GM12878 (cell line): ENCODE measurements at regions not wholly inside any gene's neighbourhood (a gene's known extent, or its start where the extent isn't known, plus 50 kb on each side); places are given as distances from the start of the nearest gene placed in this dataset.

ENCODE experiments used
- ATAC-seq: fragments of 200-7000 bp; cut with Tn5 transposase; 3 replicates; pipeline ENCODE4 v1.9.1; 2020; ENCODE audit warnings: mild to moderate bottlenecking, moderate library complexity
- BruUV-seq: library from RNA; stranded (reverse); fragments of 400-500 nt; replicated peaks from 2 replicates; lab custom pipeline; 2021; lab: Mats Ljungman, UMichigan
- CTCF ChIA-PET: fragments of 300-600 bp; sonication (Branson Sonifier 250); formaldehyde crosslinking; extraction: SDS; loops from one replicate; lab custom pipeline; 2021; ENCODE audit warnings: inconsistent platforms; lab: Yijun Ruan, JAX
- POLR2A ChIA-PET: fragments of 350-600 bp; formaldehyde crosslinking; extraction: SDS; loops from one replicate; lab custom pipeline; 2021; ENCODE audit warnings: inconsistent platforms; lab: Charles Lee
- RAD21 ChIA-PET: fragments of 300-600 bp; sonication (Branson Sonifier 250); formaldehyde crosslinking; loops from one replicate; lab custom pipeline; 2023; ENCODE audit warnings: antibody characterized with exemption; ENCODE audit not compliant: unreplicated experiment; lab: Charles Lee
- SMC1A ChIA-PET: fragments of 300-600 bp; sonication (Branson Sonifier 250); formaldehyde crosslinking; loops from one replicate; lab custom pipeline; 2023; ENCODE audit not compliant: unreplicated experiment, uncharacterized antibody; lab: Charles Lee
- DNase-seq: peaks from one replicate; pipeline ENCODE4 v3.0.0-alpha.2; 2011; ENCODE audit warnings: low read depth, low spot score
- FAIRE-seq: peaks from 3 replicates; lab custom pipeline; 2011; peaks lifted over from hg19 to GRCh38; lab: Jason Lieb, UNC
- H2AFZ ChIP-seq: 2 replicates; pipeline ENCODE4 v1.6.0; 2011; ENCODE audit warnings: low read depth, low read length, control low read depth; ENCODE audit not compliant: control insufficient read depth
- H3K27ac ChIP-seq: 2 replicates; pipeline ENCODE4 v1.5.1; 2011; ENCODE audit warnings: control low read depth; ENCODE audit not compliant: control insufficient read depth, insufficient read depth
- H3K27me3 ChIP-seq, 2 experiments: replicated peaks in 1 of 2; 2 replicates each; pipeline versions ENCODE4 v1.6.0 to v1.6.1; 2011; ENCODE audit warnings: low read length in 1 of 2; ENCODE audit not compliant: control insufficient read depth in 2 of 2, insufficient read depth in 2 of 2
- H3K36me3 ChIP-seq, 2 experiments: 2 replicates each; pipeline ENCODE4 v1.5.1; 2011; ENCODE audit warnings: low read length in 1 of 2; ENCODE audit not compliant: control insufficient read depth in 2 of 2, insufficient read depth in 2 of 2
- H3K4me1 ChIP-seq: 2 replicates; pipeline ENCODE4 v1.6.1; 2011; ENCODE audit warnings: mild to moderate bottlenecking, low read length, moderate library complexity, mixed read lengths; ENCODE audit not compliant: control insufficient read depth, insufficient read depth
- H3K4me2 ChIP-seq: 2 replicates; pipeline ENCODE4 v1.6.0; 2011; ENCODE audit warnings: control low read depth; ENCODE audit not compliant: control insufficient read depth, insufficient read depth
- H3K4me3 ChIP-seq: fragments of 200-600 bp; sonication (generic); 2 replicates; pipeline ENCODE4 v1.5.1; 2016
- H3K79me2 ChIP-seq: 2 replicates; pipeline ENCODE4 v1.6.0; 2011; ENCODE audit warnings: low read length; ENCODE audit not compliant: control insufficient read depth, insufficient read depth
- H3K9ac ChIP-seq: 2 replicates; pipeline ENCODE4 v1.8.0; 2011; ENCODE audit warnings: low read length, control low read depth, mixed read lengths; ENCODE audit not compliant: control insufficient read depth, insufficient read depth
- H3K9me3 ChIP-seq: replicated peaks from 3 replicates; pipeline ENCODE4 v1.5.1; 2011; ENCODE audit warnings: mild to moderate bottlenecking, low read length; ENCODE audit not compliant: control insufficient read depth, insufficient read depth
- H4K20me1 ChIP-seq: 2 replicates; pipeline ENCODE4 v1.6.0; 2011; ENCODE audit not compliant: control insufficient read depth, insufficient read depth
- ESRRA ChIP-seq: IDR thresholded peaks from 2 replicates; pipeline ENCODE4 v1.6.1; 2012; ENCODE audit warnings: mild to moderate bottlenecking, low read length, improper control_type of control experiment
- HCFC1 ChIP-seq: fragments of 150-350 bp; IDR thresholded peaks from 2 replicates; pipeline ENCODE4 v1.6.1; 2014; ENCODE audit warnings: low read length
- MEF2A ChIP-seq: IDR thresholded peaks from 2 replicates; pipeline ENCODE4 v1.6.1; 2011; ENCODE audit warnings: low read depth, mild to moderate bottlenecking, low read length, moderate library complexity; ENCODE audit not compliant: insufficient read depth
- MTA3 ChIP-seq: IDR thresholded peaks from 2 replicates; pipeline ENCODE4 v1.6.1; 2012; ENCODE audit warnings: low read length, inconsistent platforms, borderline replicate concordance
- SMC3 ChIP-seq: IDR thresholded peaks from 2 replicates; pipeline ENCODE4 v1.6.1; 2011; ENCODE audit warnings: low read length, improper control_type of control experiment, borderline replicate concordance
- SUPT20H ChIP-seq: IDR thresholded peaks from 2 replicates; pipeline ENCODE4 v1.6.1; 2011; ENCODE audit warnings: low read depth, mild to moderate bottlenecking, low read length, moderate library complexity, borderline replicate concordance; ENCODE audit not compliant: control insufficient read depth
- TCF7 ChIP-seq: IDR thresholded peaks from 2 replicates; pipeline ENCODE4 v1.6.1; 2014; ENCODE audit warnings: antibody characterized with exemption, borderline replicate concordance
- in situ Hi-C: fragments of 300-500 bp; cut with MboI; formaldehyde crosslinking; loops from 9 replicates; pipeline ENCODE4 v1.14.3; 2018; ENCODE audit warnings: mixed read lengths
- intact Hi-C: fragments of 100-400 bp; cut with micrococcal nuclease; formaldehyde crosslinking; loops from one replicate; pipeline ENCODE4 v1.14.2; 2022; ENCODE audit not compliant: unreplicated experiment
- TF ChIP-seq, protein P1 (sequence below): fragments of 450-650 bp; IDR thresholded peaks from 2 replicates; pipeline ENCODE4 v1.6.1; 2017; ENCODE audit warnings: low read depth, mild to moderate bottlenecking, moderate library complexity
- TF ChIP-seq, protein P2 (sequence below): IDR thresholded peaks from 2 replicates; pipeline ENCODE4 v1.6.1; 2011; ENCODE audit warnings: low read depth, low read length, improper control_type of control experiment, borderline replicate concordance

DNA sequence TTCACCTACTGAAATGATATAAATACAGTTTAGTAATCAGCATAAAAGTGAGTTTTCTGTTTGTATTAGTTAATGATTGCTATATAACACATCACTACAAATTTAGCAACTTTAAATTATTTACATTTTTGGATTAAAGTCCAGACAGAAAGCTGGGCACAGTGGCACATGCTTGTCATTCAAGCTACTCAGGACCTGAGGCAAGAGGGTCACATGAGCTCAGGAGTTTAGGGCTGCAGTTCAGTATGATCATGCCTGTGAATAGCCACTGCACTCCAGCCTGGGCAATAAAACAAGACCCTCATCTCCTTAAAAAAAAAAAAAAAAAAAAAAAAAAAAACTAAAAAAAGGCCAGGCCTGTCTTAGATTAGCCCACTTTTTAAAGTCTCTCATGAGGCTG lies 273.6 kb upstream of the CTNND2 start:
- ChIA-PET RAD21 (no interaction called here), CTCF (no interaction called here), POLR2A (no interaction called here), SMC1A (interaction anchor here (2.3 kb wide), 1 partner anchor 10 kb away, joined by 7 read pairs; no protein-coding TSS in a partner anchor)
- H3K9ac ChIP-seq: no peak overlapping the region
- H3K9me3 ChIP-seq: no peaks in the 10 kb centered on the region
- H2AFZ ChIP-seq: no peak overlapping the region
- BruUV-seq: no TSS peak
- no peak overlapping the region for H3K4me3 ChIP-seq
- DNase-seq (no peak), ATAC-seq (no peak), FAIRE-seq (no peak)
- intact Hi-C loops: no loop called here
- H3K27me3 ChIP-seq: no peaks in the 10 kb centered on the region
- H3K27ac ChIP-seq: no peak overlapping the region
- in situ Hi-C loops: no loop called here
- H3K36me3 ChIP-seq: no peaks in the 10 kb centered on the region
- H4K20me1 ChIP-seq: no peaks in the 10 kb centered on the region
- no peaks in the 10 kb centered on the region for H3K79me2 ChIP-seq
- TF ChIP-seq ESRRA (no peak), MEF2A (no peak), SMC3 (no peak), MTA3 (no peak), HCFC1 (no peak), TCF7 (no peak), SUPT20H (no peak)
- TF ChIP-seq, protein P1, sequence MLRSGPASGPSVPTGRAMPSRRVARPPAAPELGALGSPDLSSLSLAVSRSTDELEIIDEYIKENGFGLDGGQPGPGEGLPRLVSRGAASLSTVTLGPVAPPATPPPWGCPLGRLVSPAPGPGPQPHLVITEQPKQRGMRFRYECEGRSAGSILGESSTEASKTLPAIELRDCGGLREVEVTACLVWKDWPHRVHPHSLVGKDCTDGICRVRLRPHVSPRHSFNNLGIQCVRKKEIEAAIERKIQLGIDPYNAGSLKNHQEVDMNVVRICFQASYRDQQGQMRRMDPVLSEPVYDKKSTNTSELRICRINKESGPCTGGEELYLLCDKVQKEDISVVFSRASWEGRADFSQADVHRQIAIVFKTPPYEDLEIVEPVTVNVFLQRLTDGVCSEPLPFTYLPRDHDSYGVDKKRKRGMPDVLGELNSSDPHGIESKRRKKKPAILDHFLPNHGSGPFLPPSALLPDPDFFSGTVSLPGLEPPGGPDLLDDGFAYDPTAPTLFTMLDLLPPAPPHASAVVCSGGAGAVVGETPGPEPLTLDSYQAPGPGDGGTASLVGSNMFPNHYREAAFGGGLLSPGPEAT: no peak
- TF ChIP-seq, protein P2, sequence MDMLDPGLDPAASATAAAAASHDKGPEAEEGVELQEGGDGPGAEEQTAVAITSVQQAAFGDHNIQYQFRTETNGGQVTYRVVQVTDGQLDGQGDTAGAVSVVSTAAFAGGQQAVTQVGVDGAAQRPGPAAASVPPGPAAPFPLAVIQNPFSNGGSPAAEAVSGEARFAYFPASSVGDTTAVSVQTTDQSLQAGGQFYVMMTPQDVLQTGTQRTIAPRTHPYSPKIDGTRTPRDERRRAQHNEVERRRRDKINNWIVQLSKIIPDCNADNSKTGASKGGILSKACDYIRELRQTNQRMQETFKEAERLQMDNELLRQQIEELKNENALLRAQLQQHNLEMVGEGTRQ: no peak
- H3K4me2 ChIP-seq: no peak overlapping the region
- H3K4me1 ChIP-seq: no peaks in the 10 kb centered on the region
